ENCODE measurements at regions not wholly inside any gene's neighbourhood (a gene's known extent, or its start where the extent isn't known, plus 50 kb on each side); places are given as distances from the start of the nearest gene placed in this dataset.

DNA sequence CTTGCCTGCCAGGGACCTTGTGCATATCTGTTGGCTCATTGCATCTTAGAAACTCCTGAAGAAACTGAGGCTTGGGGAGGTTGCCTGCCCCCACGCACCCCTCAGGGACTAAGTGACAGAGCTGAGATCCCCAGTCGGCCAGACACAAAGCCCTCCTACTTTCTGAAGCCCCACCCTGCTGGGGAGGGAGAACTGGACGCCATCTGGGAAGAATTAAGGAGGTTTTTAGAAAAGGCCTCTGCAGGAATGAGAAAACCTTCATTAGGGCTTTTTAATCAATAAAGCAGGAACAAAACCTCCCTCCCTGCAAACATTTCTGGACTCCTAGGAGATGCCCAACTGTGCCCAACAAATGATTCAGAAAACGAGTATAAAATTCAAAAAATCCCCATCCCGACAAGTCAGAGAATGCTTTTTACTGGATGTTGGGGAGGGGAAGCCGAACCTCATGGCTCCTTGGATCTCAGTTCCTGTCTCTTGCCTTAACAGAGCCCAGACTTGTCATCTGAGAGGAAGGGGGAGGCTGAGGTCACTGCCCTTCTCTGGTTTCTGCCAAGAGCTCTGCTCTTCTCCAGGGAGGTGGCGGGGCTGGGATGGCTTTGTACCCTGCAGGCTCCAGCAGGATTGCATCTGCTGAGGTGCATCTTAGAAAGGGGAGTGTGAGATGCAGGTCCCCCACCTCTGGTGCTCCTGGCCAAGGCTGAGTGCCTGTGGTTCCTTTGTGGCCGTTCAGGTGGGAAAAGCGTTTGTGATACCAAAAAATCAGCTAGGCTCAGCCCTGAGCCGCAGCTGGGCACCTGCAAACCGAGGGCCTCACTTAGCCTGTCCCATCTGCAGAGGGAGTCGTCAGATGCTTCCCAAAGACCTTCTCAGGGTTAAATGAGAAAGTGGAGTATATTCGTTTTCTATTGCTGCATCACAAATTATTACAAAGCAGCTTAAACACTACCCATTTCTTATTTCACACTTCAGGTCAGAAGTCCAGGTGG, 142.4 kb downstream of the ZFP36L2 start:
- no peak for DNase-seq (ENCODE audit: low spot score)
- TF ChIP-seq, protein P1, sequence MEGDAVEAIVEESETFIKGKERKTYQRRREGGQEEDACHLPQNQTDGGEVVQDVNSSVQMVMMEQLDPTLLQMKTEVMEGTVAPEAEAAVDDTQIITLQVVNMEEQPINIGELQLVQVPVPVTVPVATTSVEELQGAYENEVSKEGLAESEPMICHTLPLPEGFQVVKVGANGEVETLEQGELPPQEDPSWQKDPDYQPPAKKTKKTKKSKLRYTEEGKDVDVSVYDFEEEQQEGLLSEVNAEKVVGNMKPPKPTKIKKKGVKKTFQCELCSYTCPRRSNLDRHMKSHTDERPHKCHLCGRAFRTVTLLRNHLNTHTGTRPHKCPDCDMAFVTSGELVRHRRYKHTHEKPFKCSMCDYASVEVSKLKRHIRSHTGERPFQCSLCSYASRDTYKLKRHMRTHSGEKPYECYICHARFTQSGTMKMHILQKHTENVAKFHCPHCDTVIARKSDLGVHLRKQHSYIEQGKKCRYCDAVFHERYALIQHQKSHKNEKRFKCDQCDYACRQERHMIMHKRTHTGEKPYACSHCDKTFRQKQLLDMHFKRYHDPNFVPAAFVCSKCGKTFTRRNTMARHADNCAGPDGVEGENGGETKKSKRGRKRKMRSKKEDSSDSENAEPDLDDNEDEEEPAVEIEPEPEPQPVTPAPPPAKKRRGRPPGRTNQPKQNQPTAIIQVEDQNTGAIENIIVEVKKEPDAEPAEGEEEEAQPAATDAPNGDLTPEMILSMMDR (IDR thresholded peaks at IDR 0.05; ENCODE audit: extremely low read depth, missing control alignments): no peak

GRCh38 chr2:43082903-43083677, 143.3 kb downstream of the ZFP36L2 start:
- no peak for DNase-seq (ENCODE audit: low spot score)
- TF ChIP-seq, protein P1 (IDR thresholded peaks at IDR 0.05; ENCODE audit: extremely low read depth, missing control alignments): no peak

- TF ChIP-seq, protein P1 (IDR thresholded peaks at IDR 0.05; ENCODE audit: extremely low read depth, missing control alignments): no peak
- DNase-seq (ENCODE audit: low spot score): no peak
Measured at GRCh38 chr2:43082111-43082894, 144.1 kb downstream of the ZFP36L2 start.

DNA sequence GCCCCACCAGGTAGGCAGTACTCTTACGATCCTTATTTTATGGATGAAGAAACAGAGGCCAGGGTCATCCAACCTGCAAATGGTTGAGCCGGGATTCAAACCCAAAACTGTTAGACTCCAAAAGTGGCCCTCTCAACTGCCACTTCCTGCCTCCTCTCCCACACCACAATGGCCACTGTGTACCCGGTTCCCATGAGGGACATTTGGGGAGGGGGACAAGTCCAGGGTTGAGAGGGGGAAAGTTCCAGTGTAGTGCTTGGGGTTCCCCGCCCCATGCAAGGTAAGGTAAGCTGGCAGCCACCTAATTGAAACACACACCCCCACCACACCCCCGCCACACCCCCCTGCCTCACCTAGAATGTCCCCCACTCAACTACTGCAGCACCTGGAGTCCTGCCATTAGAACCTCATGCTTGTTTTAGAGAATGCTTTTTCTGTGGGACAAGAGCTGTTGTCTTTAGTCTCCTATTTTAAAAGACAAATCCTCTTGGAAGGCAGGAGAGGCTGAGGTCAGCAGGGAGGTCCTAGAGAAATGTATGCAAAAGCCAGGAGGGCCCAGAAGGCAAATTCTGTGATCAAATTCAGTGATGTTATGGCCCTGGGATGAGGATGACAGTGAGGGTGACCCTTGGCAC, 145.2 kb downstream of the ZFP36L2 start:
- TF ChIP-seq, protein P1 (IDR thresholded peaks at IDR 0.05; ENCODE audit: extremely low read depth, missing control alignments): no peak
- DNase-seq (ENCODE audit: low spot score): no peak

- TF ChIP-seq, protein P1 (IDR thresholded peaks at IDR 0.05; ENCODE audit: extremely low read depth, missing control alignments): no peak
- no peak for DNase-seq (ENCODE audit: low spot score)
Measured at GRCh38 chr2:43080571-43081021, 145.8 kb downstream of the ZFP36L2 start.

GRCh38 chr2:43078781-43079755, 147.3 kb downstream of the ZFP36L2 start:
- no peak for DNase-seq (ENCODE audit: low spot score)
- TF ChIP-seq, protein P1 (IDR thresholded peaks at IDR 0.05; ENCODE audit: extremely low read depth, missing control alignments): no peak

Measured in GM20000 (cell line).